NCI-H2081 (cell line): ENCODE measurements at regions not wholly inside any gene's neighbourhood (a gene's known extent, or its start where the extent isn't known, plus 50 kb on each side); places are given as distances from the start of the nearest gene placed in this dataset.

Experiments
- DNase-seq, 2 experiments: peaks; one replicate each; lab custom pipeline; 2025; lab: John Stamatoyannopoulos, UW

DNA sequence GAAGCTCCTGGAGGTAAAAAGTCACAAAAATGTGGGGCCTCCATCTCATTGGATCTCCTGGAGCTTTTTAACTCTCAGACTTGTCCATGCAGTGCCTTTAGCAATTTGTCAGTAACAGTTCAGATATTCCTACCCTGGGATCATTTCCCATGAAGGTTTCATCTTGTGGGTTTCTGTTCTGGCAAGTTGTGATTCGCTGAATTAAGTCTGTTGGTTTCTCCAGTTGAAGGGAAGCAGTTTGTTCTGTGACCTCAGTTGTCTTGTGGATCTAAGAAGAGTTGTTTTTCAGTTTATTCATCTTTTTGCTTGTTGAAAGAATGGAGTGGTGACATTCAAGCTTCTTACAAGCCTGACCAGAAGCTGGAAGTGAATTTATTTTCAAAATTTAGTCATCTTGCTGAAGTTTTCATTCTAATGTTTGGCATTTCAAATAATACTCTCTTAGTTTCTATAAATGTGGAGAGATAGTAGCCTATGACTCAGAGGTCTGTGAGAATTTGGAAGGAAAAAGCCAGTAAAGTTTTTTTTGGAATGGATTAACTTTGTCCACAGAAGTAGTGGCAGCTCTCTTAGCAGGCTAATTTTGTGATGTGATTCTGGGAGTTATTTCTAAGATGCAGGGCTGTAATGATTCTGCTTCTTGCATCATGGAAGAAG, 120.1 kb upstream of the CSNK1A1L start:
- no peak for DNase-seq

DNA sequence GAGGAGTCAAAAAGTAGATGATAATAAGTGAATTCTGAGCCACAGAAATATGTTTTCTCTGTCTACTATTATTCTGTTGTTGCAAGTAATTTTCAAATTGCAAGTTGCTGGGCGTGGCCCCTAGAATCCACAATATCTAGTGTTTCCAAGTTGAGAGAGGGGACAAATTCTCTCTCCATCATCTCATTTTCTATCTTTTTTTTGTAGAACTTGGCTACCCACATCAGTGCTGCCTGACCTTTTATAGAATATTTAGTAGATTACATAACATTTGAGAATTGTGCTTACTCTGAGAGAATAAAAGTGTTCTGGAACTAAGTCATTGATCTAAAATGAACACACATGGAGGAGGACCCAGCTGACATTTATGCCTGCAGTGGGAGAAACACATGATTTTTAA, 110.9 kb upstream of the CSNK1A1L start:
- DNase-seq = no peak

DNA sequence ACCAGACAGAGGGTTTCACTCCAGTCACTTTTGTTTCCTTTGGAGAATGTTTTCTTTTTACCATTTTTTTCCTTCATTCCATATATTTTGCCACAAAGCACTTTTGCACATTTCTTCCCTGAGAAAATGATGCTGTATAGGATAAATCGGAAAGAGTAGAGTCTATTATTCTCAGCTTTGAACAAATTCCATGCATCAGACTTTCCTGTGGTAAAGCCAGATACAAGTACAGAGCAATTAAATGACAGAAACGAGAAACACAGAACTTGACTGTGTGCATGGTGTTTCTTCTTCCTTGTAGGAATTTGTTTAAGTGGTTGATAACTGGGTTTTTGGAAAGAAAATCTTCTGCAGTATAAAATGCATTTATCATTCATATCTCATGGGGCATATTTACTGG, 107.4 kb upstream of the CSNK1A1L start:
- DNase-seq = no peak

DNA sequence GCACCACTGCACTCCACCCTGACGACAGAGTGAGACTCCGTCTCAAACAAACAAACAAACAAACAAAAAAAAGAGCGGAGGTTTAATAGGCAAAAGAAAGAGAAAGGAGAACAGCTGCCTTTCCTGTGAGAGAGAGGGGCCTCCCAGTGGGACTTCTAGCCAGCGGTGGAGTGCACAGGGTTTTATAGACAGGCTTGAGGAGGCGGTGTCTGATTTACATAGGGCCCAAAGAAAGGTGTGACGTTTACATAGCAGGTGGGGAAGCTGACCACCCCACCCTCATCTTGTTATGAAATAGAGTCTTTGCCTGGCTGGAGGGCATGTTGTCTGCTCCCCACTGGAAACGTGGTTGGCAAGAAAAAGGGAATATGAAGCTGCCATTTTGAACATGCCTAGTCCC, 106.0 kb upstream of the CSNK1A1L start:
- DNase-seq = peak in 1 of 2 experiments; percentile 1

DNA sequence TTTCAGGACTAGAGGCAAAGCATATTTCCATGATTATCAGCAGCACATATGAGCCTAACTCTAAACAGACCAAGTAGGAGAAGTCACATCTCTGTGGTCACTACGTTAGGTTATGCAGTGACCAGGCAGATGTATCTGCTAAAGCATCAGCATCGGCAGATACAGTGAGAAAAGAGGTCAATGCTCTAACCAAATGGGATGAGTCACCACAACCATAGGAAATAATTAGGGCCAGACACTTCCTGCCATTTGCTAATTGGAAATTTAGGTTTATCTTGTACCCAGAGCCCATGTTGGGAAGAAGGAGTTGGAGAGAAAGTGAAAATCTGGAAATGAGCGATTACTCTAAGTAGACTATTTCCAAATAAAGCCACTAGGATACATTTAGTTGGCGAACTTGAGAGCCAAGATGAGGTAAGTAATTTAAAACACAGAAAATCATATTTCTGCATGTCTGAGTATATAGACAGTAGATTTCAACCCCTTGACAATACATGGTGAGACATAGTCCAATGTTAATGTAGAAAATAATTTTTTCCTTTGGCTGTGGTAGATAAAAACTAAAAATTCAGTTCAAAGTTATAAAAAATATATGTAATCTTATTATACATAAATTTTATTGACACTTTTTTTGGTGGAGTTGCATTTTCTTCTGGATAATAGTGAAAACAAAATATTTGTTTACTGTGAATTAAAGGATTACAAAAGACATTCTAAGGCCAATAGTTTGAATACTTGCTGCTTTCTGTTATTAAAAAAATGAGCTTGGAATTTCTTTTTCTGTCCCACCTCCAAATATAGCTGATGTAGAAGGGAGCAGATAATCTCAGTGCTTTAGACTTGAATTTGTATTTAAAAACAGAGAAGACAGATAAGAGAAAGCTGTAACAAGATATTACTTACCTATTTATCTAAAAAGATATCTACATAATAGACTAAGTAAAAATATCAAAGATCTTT, 104.4 kb upstream of the CSNK1A1L start:
- no peak for DNase-seq

DNA sequence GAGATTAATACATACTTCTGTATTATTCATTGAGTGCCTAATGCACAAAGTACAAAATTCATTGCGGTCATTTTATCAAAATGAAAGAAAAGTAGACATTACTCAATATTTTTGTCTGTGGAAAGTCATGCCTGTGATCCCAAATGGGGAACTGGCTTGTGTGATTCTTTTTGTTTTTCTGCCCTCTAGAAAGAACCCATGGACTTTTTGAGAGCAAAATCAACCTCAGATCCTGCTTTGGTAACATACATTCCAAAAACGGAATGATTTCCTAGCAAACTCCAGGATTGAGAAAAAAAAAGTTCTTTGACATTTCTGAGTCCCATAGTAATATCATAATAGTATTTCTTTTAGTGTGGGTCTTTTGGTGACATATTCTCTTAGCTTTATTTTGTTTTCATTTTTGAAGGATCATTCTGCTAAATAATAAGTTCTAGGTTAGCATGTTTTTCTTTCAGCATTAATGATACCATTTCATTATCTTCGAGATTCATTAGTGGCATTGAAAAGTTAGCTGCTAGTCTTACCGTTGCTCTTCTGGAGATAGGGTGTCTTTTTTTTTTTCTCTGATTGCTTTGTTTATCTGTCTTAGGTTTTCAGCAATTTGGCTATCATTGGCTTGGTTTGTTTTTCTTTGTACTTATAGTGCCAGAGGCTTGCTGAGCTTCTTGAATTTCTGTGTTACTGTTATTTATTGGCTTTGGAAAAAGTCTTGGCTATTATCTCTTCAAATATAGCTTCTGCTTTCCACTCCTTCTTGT, 102.4 kb upstream of the CSNK1A1L start:
- no peak for DNase-seq

DNA sequence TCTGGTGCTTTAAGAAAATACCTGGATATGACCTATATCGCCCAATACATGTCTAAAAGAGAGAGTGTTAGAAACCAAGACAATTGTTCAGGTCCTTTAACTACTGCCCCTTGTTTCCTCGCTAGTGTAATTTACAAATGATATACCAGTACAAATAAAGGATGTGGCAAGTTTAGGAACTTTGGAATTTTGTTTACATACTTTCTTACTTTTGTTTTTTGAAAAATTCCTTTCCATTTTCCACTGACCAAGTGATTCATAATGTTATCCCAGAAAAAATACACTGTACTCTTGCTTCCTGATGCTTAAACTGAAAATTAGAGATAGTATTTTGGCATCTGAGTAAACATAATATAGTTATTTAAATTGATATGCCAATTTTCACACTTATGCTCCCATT, 96.8 kb upstream of the CSNK1A1L start:
- DNase-seq = no peak

DNA sequence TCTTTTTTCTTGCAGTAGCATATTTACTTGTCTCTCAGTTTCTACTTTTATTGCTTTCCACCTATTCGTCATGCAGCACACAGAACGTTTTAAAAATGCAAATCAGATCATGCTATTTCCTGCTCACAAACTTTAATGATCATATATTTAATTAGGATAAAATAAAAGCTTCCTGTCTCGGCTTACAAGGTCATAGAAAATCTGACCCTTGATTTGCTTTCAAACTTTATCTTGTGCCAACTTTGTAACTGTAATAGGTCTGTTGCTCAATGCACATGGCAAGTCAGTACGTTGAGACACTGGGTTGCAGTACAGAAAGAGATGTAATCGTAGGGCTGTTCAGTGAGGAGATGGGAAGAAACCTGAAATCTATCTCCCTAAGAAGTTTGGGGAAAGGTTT, 95.6 kb upstream of the CSNK1A1L start:
- DNase-seq = no peak

DNA sequence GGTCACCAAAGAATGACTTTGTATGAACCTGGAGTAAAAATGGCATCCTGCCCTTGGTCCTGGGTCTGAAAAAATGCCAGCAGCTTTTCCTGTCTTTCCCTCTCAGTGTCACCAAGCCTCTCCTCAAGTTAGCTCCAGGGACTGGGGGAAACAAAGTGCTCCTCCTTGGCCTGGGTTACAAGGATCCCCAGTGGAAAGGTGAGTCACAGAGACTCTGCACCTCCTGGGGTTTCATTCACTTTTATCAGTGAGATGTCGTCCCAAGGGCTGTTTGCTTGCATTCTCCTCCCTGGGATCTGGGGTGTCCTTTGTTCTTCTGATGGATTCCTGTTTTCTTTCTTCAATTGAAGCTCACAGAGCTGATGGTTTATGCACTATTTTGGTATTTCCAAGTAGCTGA, 93.2 kb upstream of the CSNK1A1L start:
- DNase-seq = no peak

DNA sequence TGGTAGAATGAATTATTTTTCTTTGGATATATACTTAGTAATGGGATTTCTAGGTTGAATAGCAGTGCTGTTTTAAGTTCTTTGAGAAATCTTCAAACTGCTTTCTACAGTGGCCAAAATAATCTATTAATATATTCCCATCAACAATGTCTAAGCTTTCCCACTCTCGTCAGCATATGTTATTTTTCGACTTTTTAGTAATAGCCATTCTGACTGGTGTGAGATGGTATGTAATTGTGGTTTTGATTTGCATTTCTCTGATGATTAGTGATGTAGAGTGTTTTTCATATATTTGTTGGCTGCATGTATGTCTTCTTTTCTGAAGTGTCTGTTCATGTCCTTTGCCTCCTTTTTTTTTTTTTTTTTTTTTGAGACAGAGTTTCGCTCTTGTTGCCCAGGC, 90.2 kb upstream of the CSNK1A1L start:
- no peak for DNase-seq

DNA sequence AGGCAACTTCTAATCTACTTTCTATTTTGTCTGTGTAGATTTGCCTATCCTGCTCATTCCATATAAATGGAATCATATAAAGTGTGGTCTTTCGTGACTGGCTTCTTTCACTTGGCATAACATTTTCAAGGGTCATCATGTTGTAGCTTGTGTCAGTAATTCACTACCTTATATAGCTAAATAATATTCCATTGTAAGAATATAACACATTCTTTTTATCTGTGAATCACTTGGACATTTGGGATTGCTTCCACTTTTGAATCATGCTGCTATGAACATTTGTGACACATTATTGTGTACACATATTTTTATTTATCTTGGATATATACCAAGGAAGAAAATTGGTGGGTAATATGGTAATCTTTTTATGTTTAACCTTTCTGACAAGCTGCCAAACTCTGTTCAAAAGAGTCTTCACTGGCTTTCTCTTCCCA, 89.0 kb upstream of the CSNK1A1L start:
- DNase-seq = peak; percentile 52 to 75

DNA sequence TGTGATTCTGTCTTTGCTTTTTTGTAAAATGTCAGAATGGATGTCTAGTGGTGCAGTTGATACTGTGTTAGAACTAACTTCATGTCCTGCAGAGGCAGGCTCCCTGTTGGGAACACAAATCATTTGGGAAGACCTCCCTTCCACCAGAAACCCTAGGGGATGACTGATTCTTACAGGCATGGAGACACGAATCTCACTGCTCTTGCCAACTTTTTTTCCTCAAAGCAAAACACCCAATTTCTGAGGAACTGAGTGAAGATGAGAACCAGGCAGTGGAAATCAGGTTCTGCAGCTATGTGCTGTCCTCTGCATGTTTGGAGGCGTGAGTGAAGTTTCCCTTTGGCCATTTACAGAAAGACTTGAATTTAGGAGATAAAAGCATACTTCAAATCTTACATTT, 87.5 kb upstream of the CSNK1A1L start:
- DNase-seq = no peak

DNA sequence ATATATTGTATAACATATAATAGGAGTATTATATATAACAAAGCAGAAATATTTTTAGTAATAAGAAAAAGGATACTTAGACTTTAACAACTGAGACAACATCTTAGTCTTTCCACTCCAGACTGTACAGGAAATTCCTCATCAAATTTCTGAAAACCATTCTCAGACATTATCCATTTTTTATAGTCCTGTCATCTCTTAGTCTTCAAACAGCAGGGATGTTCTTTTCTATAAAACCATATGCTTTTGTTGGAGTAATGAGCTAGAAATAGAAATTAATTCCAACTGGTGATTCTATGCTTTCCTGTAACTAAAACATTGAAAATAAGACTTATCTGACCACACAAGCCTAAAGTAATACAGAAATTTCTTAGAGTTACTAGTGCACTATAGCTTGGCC, 82.2 kb upstream of the CSNK1A1L start:
- DNase-seq = no peak

DNA sequence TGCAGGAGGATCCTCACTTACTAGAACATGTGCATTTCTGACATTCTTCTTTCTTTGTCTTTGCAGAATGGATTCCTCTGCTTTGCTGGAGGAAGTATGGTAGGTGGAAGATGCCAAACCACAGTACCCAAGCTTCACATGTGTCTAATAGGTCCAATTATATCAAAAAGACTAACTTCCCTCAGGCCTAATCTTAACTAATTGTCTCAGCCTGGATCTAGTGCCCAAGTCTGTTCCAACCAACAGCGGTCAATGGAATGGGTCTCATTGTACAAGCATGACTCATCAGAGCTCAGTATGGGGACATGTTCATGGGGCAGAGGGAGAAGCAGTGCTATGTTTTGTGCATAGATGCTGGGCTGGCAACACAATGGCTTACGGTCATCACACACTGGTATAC, 81.6 kb upstream of the CSNK1A1L start:
- DNase-seq = no peak

DNA sequence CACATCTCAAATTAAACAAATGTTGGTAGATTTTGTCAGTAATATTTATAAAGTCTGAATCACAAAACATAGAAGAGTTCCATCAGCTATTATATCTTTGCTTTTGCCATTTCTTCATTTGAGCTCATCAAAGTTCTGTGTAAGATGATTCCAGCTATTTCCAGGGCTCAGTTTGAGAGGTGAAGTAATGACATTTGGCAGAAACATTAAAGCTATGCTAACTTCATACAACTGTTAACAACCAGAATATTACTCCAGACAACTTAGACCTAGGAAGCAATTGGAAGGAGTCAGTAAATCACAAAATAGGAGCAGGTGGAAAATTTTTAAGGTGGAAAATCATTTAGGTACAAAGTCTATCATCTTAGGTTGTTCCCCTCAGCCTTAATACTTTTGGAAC, 76.2 kb upstream of the CSNK1A1L start:
- DNase-seq = no peak

DNA sequence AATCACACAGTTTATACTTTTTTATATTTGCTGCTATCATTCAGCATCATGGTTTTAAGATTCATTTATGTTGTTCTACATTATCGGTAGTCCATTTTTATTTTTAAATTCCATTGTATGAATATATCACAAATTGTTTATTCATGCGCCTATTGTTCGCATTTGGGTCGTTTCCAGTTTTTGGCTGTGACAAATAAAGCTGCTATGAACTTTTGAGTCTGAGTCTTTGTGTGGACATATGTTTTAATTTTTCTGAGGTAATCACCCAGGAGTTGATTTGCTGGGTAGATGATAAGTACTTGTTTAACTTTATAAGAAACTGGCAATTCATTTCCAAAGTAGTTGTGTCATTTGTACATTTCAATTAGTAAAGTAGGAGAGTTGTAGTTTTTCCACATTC, 74.2 kb upstream of the CSNK1A1L start:
- DNase-seq = no peak

DNA sequence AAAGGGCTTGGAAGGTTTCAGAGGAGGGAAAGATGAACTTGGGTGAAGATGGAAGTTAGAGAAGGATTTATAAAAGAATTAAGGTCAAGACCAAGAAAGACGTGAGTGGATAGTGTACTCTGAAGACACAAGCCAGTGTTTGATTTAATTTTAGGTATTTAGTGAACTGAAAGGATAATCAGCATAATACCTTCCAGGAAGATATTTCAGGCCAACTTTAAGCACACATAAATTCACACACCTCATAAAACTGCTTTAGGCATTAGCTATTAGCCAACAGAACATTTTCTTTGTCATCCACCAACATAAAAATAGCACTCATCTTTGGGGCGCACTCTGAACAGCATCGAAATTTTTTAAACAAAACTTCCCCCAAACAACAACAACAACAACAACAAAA, 71.7 kb upstream of the CSNK1A1L start:
- no peak for DNase-seq

DNA sequence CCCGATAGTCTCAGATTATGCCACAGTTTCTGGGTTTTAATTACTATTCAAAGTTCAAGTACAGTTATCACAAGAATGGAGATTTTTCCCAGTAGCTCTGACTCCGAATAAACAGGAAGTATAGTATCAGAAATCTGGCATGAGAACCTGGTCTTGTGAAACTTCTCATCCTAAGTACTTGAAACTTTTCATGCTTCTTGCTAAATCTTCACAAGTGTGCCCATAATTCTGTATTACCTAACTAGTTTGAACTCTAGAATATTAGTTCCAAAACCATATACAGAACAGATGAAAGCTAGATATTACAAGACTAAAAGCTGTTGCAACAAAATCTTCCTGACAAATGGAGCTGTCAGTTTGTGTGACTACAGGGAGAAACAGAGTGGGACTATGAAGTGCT, 70.5 kb upstream of the CSNK1A1L start:
- no peak for DNase-seq

DNA sequence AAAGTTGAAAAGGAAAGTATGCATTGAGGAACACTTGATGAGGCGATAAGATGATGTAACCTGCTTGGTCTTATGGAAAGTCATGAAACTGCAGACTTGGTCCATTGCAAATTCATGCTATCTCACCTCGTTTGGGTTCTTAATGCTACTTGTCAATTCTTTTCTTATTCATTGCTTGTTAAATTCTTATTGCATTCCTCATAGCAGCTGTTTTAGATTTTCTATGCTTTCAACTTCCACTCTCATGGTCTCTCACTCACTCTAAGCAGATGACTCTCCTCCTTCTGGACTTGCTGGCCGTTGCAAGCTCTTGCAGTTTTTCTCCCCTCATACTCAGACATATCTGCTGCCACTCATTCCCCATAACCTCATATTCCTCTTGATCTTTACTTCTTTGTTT, 67.8 kb upstream of the CSNK1A1L start:
- DNase-seq = no peak

DNA sequence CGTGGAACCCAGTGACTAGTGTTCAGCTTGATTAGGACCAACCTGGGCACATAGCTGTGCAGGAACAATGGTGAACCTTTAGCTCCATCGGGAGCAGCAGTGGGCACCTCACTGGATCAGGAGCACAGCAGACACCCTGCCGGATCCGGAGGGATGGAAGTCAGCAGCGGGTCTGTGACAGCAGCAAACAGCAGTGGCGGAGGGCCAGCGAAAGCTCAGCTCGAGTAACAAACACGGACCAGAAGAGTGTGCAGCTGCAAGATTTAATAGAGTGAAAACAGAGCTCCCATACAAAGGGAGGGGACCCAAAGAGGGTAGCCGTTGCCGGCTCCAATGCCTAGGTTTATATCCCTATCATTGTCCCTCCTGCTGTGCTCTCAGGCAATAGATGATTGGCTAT, 66.8 kb upstream of the CSNK1A1L start:
- peak in 1 of 2 experiments; percentile 24 for DNase-seq

DNA sequence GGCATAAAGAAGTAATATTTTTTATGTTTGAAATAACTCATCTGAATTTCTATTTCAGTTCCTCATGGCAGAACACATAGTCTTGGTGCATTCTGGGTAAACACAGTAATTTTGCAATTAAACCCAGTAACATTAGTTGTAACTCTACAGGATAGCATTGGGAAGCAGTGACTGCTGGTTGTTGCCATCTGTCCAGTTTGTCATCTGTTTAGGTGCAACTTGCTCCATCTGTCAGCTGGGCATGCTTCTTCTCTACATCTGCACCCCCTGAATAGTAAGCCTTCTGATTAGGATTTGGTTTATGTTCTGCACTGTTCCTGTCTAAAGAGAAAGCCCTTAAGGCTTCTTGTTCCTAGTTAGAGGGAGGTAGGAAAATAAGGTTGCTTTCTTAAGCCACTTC, 63.5 kb upstream of the CSNK1A1L start:
- no peak for DNase-seq

DNA sequence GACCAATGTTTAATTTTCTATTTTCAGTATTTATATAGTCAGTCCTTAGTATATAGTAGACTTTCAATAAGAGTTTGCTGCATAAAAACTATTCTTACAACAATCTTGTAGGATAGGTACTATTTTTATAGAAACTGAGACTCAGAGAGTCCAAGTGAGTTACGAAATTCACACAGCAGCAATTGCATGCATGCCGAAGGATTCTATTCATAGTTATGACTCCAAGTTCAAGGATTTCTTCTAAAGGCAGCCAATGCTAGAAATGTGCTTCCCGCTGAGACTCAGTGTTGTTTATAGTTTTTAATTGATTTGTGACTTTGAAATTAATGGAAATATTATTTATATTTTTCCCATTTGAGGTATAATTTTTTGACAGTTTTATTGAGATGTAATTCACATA, 62.7 kb upstream of the CSNK1A1L start:
- DNase-seq = no peak

DNA sequence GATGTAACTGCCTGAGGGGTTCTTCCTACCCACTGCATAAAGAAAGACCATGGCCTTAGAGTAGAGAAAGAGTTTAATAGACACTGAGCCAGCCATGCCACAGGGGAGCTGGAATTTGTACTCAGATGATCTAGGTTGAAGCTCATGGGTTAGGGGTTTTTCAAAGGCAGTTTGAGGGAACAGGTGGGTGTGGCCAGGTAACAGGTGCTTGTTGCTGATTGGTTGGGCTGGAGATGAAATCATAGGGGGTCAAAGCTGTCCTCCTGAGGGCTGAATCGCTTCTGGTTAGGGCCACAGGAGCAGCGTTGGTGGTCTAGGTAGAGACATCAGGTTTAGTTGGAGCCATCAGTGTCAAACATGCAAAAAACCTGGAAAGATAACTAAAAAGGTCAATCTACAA, 59.2 kb upstream of the CSNK1A1L start:
- DNase-seq = no peak
